GM12874 (cell line): ENCODE measurements at regions not wholly inside any gene's neighbourhood (a gene's known extent, or its start where the extent isn't known, plus 50 kb on each side); places are given as distances from the start of the nearest gene placed in this dataset.

Experiments
- TF ChIP-seq, protein P1 (sequence below): IDR thresholded peaks from 2 replicates; pipeline ENCODE4 v1.5.1; 2011; ENCODE audit warnings: low read depth, mild to moderate bottlenecking, control low read depth, low read length, moderate library complexity; ENCODE audit not compliant: insufficient read depth

DNA sequence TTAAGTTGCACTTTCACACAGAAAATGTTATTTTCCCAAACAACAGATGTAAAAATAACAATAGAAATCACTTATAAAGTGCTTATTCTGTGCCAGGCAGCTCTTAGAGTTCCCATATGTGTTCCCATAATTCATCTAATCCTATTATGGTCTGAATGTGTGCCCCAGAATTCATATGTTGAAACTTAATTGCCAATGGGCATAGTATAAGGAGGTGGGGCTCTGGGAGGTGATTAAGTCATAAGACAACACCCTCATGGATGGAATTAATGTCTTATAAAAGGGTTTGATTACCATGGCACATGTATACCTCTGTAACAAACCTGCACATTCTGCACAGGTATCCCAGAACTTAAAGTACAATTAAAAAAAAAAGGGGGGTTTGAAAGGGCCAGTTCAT lies 92.7 kb downstream of the FZD1 start:
- TF ChIP-seq, protein P1, sequence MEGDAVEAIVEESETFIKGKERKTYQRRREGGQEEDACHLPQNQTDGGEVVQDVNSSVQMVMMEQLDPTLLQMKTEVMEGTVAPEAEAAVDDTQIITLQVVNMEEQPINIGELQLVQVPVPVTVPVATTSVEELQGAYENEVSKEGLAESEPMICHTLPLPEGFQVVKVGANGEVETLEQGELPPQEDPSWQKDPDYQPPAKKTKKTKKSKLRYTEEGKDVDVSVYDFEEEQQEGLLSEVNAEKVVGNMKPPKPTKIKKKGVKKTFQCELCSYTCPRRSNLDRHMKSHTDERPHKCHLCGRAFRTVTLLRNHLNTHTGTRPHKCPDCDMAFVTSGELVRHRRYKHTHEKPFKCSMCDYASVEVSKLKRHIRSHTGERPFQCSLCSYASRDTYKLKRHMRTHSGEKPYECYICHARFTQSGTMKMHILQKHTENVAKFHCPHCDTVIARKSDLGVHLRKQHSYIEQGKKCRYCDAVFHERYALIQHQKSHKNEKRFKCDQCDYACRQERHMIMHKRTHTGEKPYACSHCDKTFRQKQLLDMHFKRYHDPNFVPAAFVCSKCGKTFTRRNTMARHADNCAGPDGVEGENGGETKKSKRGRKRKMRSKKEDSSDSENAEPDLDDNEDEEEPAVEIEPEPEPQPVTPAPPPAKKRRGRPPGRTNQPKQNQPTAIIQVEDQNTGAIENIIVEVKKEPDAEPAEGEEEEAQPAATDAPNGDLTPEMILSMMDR = no peak

DNA sequence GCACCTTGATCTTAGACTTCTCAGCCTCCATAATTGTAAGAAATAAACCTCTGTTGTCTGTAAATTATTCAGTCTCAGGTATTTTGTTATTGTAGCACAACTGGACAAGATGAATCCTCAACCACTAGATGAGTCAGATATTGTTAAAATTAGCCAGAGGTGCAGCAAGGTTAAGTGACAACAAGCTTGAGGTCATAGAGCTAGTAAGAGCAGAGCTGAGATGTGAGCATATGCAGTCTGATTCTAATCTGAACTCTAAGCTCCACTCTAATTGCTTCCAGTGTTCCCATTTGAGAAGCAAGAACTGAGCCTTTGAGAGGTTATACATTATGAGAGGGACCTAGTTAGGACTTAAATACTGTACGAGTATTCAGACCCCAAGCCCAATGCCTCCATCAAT lies 93.1 kb downstream of the FZD1 start:
- TF ChIP-seq, protein P1 = no peak

GRCh38 chr7:91357901-91358300 lies 93.7 kb downstream of the FZD1 start:
- TF ChIP-seq, protein P1 = no peak

DNA sequence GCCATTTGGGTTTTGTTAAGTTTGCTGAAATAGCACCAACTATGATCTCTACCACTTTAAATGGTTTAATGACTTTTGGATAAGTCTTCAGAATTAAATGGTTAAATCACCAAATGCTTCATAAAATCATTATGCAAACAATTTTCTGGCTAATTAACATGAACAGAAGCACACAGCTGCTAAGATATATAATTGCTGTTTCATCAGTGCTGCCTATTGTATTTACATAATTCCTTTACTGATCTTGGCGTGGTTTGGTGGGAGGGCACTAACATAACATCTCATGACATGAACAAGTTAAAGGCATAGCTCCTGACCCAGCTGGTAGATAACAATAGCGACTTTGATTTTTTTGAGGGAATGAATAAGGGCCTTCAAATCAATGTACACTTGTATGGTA lies 94.1 kb downstream of the FZD1 start:
- TF ChIP-seq, protein P1 = no peak

DNA sequence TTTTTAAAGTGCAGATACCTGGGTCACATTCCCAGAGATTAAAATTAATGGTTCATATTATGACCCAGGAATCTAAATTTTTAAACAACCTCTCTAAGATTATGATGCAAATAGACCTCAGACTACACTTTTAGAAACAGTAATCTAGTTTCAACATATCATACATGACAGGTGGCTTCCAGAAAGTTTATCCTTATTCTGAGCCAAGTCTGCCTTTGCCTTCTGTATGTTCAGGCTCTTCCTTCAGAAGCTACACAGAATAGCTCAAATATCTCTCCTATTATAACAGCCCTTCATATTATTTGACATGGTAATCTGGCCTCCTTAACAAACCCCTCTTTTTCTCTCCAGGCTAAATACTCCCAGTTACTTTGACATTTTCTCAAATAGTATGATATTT lies 101.9 kb downstream of the FZD1 start:
- TF ChIP-seq, protein P1 = no peak

GRCh38 chr7:91367812-91368578 lies 103.8 kb downstream of the FZD1 start:
- TF ChIP-seq, protein P1 = no peak

DNA sequence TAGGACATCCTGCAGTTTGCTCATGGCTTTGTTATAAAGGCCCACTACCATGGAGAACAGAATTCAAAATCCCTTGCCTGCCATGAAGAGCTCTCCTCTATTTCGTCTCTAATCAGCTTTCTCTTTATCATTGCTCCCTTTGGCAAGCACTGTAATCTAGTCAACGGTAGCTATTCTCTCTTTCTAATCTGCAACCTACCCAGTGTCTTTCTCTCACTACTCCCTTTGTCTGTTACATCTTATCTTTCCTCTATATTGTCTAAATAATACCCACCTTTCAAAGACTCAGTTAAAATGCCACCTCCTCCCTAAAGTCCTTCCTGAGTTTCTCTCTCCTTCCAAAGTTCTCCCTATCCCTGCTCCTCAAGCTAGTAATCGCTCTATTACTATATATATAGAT lies 108.1 kb downstream of the FZD1 start:
- TF ChIP-seq, protein P1 = no peak
